ENCODE measurements at regions not wholly inside any gene's neighbourhood (a gene's known extent, or its start where the extent isn't known, plus 50 kb on each side); places are given as distances from the start of the nearest gene placed in this dataset.

- H3K27ac Mint-ChIP-seq = no peak overlapping the region
Measured at GRCh38 chr20:56783826-56784225, 154.7 kb downstream of the TFAP2C start.

GRCh38 chr20:56786503-56786902 lies 157.4 kb downstream of the TFAP2C start:
- no peaks in the 10 kb centered on the region for H3K9me3 ChIP-seq (ENCODE audit: control insufficient read depth, low read length, poor library complexity, severe bottlenecking)
- peaks cover 23% of the 10 kb centered on the region for H3K27me3 Mint-ChIP-seq
- H3K36me3 Mint-ChIP-seq (ENCODE audit: low read depth) = peaks cover 3% of the 10 kb centered on the region
- no peaks in the 10 kb centered on the region for H3K4me1 Mint-ChIP-seq
- DNase-seq = no peak
- no peak for ATAC-seq
- H3K4me3 Mint-ChIP-seq = no peak overlapping the region
- H3K27ac Mint-ChIP-seq = no peak overlapping the region

More at GRCh38 chr20:56783826-56784225, 154.7 kb downstream of the TFAP2C start:
- H3K27me3 Mint-ChIP-seq = peaks cover 34% of the 10 kb centered on the region
- no peaks in the 10 kb centered on the region for H3K4me1 Mint-ChIP-seq
- H3K36me3 Mint-ChIP-seq (ENCODE audit: low read depth) = peaks cover 3% of the 10 kb centered on the region
- no peak overlapping the region for H3K4me3 Mint-ChIP-seq
- no peaks in the 10 kb centered on the region for H3K9me3 ChIP-seq (ENCODE audit: control insufficient read depth, low read length, poor library complexity, severe bottlenecking)
- DNase-seq (no peak), ATAC-seq (no peak)

GRCh38 chr20:56788041-56788670 lies 159.1 kb downstream of the TFAP2C start:
- peaks cover 14% of the 10 kb centered on the region for H3K27me3 Mint-ChIP-seq
- H3K4me3 Mint-ChIP-seq = no peak overlapping the region
- ATAC-seq = no peak

GRCh38 chr20:56788671-56789610 lies 159.8 kb downstream of the TFAP2C start:
- no peak for ATAC-seq
- peaks cover 15% of the 10 kb centered on the region for H3K27me3 Mint-ChIP-seq
- no peak overlapping the region for H3K4me3 Mint-ChIP-seq
- H3K4me1 Mint-ChIP-seq = no peaks in the 10 kb centered on the region
- no peaks in the 10 kb centered on the region for H3K36me3 Mint-ChIP-seq (ENCODE audit: low read depth)
- no peak for DNase-seq
- H3K27ac Mint-ChIP-seq = no peak overlapping the region
- H3K9me3 ChIP-seq (ENCODE audit: control insufficient read depth, low read length, poor library complexity, severe bottlenecking) = no peaks in the 10 kb centered on the region

More at GRCh38 chr20:56788041-56788670, 159.1 kb downstream of the TFAP2C start:
- Mint-ChIP-seq H3K4me1 (no peaks in the 10 kb centered on the region), H3K27ac (no peak overlapping the region), H3K36me3 (ENCODE audit: low read depth) (no peaks in the 10 kb centered on the region)
- no peaks in the 10 kb centered on the region for H3K9me3 ChIP-seq (ENCODE audit: control insufficient read depth, low read length, poor library complexity, severe bottlenecking)
- no peak for DNase-seq

- H3K4me3 Mint-ChIP-seq = no peak overlapping the region
- ATAC-seq = no peak
Measured at GRCh38 chr20:56793916-56794315, 164.8 kb downstream of the TFAP2C start.

GRCh38 chr20:56795492-56795891 lies 166.4 kb downstream of the TFAP2C start:
- ATAC-seq = no peak

More at GRCh38 chr20:56793916-56794315, 164.8 kb downstream of the TFAP2C start:
- no peak overlapping the region for H3K27ac Mint-ChIP-seq
- H3K36me3 Mint-ChIP-seq (ENCODE audit: low read depth) = no peaks in the 10 kb centered on the region
- peaks cover 12% of the 10 kb centered on the region for H3K27me3 Mint-ChIP-seq
- no peaks in the 10 kb centered on the region for H3K4me1 Mint-ChIP-seq
- no peak for DNase-seq
- no peaks in the 10 kb centered on the region for H3K9me3 ChIP-seq (ENCODE audit: control insufficient read depth, low read length, poor library complexity, severe bottlenecking)

GRCh38 chr20:56796345-56796744 lies 167.2 kb downstream of the TFAP2C start:
- Mint-ChIP-seq H3K4me3 (no peak overlapping the region), H3K36me3 (ENCODE audit: low read depth) (no peaks in the 10 kb centered on the region), H3K27ac (no peak overlapping the region), H3K27me3 (peaks cover 5% of the 10 kb centered on the region), H3K4me1 (no peaks in the 10 kb centered on the region)
- H3K9me3 ChIP-seq (ENCODE audit: control insufficient read depth, low read length, poor library complexity, severe bottlenecking) = no peaks in the 10 kb centered on the region
- no peak for ATAC-seq
- no peak for DNase-seq

More at GRCh38 chr20:56795492-56795891, 166.4 kb downstream of the TFAP2C start:
- H3K27ac Mint-ChIP-seq = no peak overlapping the region
- H3K4me3 Mint-ChIP-seq = no peak overlapping the region
- no peaks in the 10 kb centered on the region for H3K9me3 ChIP-seq (ENCODE audit: control insufficient read depth, low read length, poor library complexity, severe bottlenecking)
- H3K36me3 Mint-ChIP-seq (ENCODE audit: low read depth) = no peaks in the 10 kb centered on the region
- H3K4me1 Mint-ChIP-seq = no peaks in the 10 kb centered on the region
- DNase-seq = no peak
- H3K27me3 Mint-ChIP-seq = peaks cover 5% of the 10 kb centered on the region

GRCh38 chr20:56797023-56797422 lies 167.9 kb downstream of the TFAP2C start:
- no peaks in the 10 kb centered on the region for H3K9me3 ChIP-seq (ENCODE audit: control insufficient read depth, low read length, poor library complexity, severe bottlenecking)
- ATAC-seq = no peak
- no peak overlapping the region for H3K4me3 Mint-ChIP-seq
- H3K4me1 Mint-ChIP-seq = no peaks in the 10 kb centered on the region
- H3K36me3 Mint-ChIP-seq (ENCODE audit: low read depth) = no peaks in the 10 kb centered on the region
- no peak overlapping the region for H3K27ac Mint-ChIP-seq
- peaks cover 5% of the 10 kb centered on the region for H3K27me3 Mint-ChIP-seq
- no peak for DNase-seq

GRCh38 chr20:56798634-56799033 lies 169.5 kb downstream of the TFAP2C start:
- ATAC-seq = no peak
- Mint-ChIP-seq H3K4me3 (no peak overlapping the region), H3K4me1 (no peaks in the 10 kb centered on the region)

GRCh38 chr20:56799187-56799586 lies 170.1 kb downstream of the TFAP2C start:
- Mint-ChIP-seq H3K27me3 (peaks cover 1% of the 10 kb centered on the region), H3K36me3 (ENCODE audit: low read depth) (no peaks in the 10 kb centered on the region), H3K4me1 (no peaks in the 10 kb centered on the region), H3K4me3 (no peak overlapping the region), H3K27ac (no peak overlapping the region)
- no peaks in the 10 kb centered on the region for H3K9me3 ChIP-seq (ENCODE audit: control insufficient read depth, low read length, poor library complexity, severe bottlenecking)
- DNase-seq (no peak), ATAC-seq (no peak)

More at GRCh38 chr20:56798634-56799033, 169.5 kb downstream of the TFAP2C start:
- DNase-seq = no peak
- Mint-ChIP-seq H3K27ac (no peak overlapping the region), H3K36me3 (ENCODE audit: low read depth) (no peaks in the 10 kb centered on the region), H3K27me3 (peaks cover 5% of the 10 kb centered on the region)
- no peaks in the 10 kb centered on the region for H3K9me3 ChIP-seq (ENCODE audit: control insufficient read depth, low read length, poor library complexity, severe bottlenecking)

GRCh38 chr20:56800088-56800487 lies 171.0 kb downstream of the TFAP2C start:
- no peak for ATAC-seq
- H3K9me3 ChIP-seq (ENCODE audit: control insufficient read depth, low read length, poor library complexity, severe bottlenecking) = no peaks in the 10 kb centered on the region
- Mint-ChIP-seq H3K36me3 (ENCODE audit: low read depth) (no peaks in the 10 kb centered on the region), H3K4me3 (no peak overlapping the region), H3K27me3 (no peaks in the 10 kb centered on the region), H3K27ac (no peak overlapping the region), H3K4me1 (no peaks in the 10 kb centered on the region)
- no peak for DNase-seq

- ATAC-seq (no peak), DNase-seq (no peak)
- Mint-ChIP-seq H3K27me3 (no peaks in the 10 kb centered on the region), H3K4me1 (no peaks in the 10 kb centered on the region), H3K4me3 (no peak overlapping the region), H3K36me3 (ENCODE audit: low read depth) (no peaks in the 10 kb centered on the region), H3K27ac (no peak overlapping the region)
- H3K9me3 ChIP-seq (ENCODE audit: control insufficient read depth, low read length, poor library complexity, severe bottlenecking) = no peaks in the 10 kb centered on the region
Measured at GRCh38 chr20:56801971-56802755, 173.1 kb downstream of the TFAP2C start.

GRCh38 chr20:56802805-56803204 lies 173.7 kb downstream of the TFAP2C start:
- DNase-seq (no peak), ATAC-seq (no peak)
- H3K4me3 Mint-ChIP-seq = no peak overlapping the region
- no peaks in the 10 kb centered on the region for H3K4me1 Mint-ChIP-seq
- H3K27me3 Mint-ChIP-seq = peaks cover 3% of the 10 kb centered on the region
- H3K36me3 Mint-ChIP-seq (ENCODE audit: low read depth) = no peaks in the 10 kb centered on the region
- H3K9me3 ChIP-seq (ENCODE audit: control insufficient read depth, low read length, poor library complexity, severe bottlenecking) = no peaks in the 10 kb centered on the region
- no peak overlapping the region for H3K27ac Mint-ChIP-seq

Measured in T-helper 17 cell (primary cell).